ENCODE measurements at regions not wholly inside any gene's neighbourhood (a gene's known extent, or its start where the extent isn't known, plus 50 kb on each side); places are given as distances from the start of the nearest gene placed in this dataset.

GRCh38 chr12:75933101-75933500 lies 98.5 kb downstream of the PHLDA1 start:
- TF ChIP-seq, protein P1, sequence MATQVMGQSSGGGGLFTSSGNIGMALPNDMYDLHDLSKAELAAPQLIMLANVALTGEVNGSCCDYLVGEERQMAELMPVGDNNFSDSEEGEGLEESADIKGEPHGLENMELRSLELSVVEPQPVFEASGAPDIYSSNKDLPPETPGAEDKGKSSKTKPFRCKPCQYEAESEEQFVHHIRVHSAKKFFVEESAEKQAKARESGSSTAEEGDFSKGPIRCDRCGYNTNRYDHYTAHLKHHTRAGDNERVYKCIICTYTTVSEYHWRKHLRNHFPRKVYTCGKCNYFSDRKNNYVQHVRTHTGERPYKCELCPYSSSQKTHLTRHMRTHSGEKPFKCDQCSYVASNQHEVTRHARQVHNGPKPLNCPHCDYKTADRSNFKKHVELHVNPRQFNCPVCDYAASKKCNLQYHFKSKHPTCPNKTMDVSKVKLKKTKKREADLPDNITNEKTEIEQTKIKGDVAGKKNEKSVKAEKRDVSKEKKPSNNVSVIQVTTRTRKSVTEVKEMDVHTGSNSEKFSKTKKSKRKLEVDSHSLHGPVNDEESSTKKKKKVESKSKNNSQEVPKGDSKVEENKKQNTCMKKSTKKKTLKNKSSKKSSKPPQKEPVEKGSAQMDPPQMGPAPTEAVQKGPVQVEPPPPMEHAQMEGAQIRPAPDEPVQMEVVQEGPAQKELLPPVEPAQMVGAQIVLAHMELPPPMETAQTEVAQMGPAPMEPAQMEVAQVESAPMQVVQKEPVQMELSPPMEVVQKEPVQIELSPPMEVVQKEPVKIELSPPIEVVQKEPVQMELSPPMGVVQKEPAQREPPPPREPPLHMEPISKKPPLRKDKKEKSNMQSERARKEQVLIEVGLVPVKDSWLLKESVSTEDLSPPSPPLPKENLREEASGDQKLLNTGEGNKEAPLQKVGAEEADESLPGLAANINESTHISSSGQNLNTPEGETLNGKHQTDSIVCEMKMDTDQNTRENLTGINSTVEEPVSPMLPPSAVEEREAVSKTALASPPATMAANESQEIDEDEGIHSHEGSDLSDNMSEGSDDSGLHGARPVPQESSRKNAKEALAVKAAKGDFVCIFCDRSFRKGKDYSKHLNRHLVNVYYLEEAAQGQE (IDR thresholded peaks at IDR 0.05; ENCODE audit: borderline replicate concordance in 1 of 2, low read depth in 1 of 2, low read length in 2 of 2): no peak
- no peak for TF ChIP-seq FOXC1 (CRISPR knock-in tag; IDR thresholded peaks at IDR 0.05; ENCODE audit: borderline replicate concordance)
- TF ChIP-seq MAX (IDR thresholded peaks at IDR 0.05): no peak
- TF ChIP-seq SIN3A (IDR thresholded peaks at IDR 0.05; ENCODE audit: borderline replicate concordance, low read depth, low read length): no peak
- no peak for TF ChIP-seq ARNT (IDR thresholded peaks at IDR 0.05)
- no peak for TF ChIP-seq TEF (CRISPR knock-in tag; IDR thresholded peaks at IDR 0.05)
- TF ChIP-seq ZNF572 (CRISPR knock-in tag; IDR thresholded peaks at IDR 0.05): no peak
- TF ChIP-seq, protein P2, sequence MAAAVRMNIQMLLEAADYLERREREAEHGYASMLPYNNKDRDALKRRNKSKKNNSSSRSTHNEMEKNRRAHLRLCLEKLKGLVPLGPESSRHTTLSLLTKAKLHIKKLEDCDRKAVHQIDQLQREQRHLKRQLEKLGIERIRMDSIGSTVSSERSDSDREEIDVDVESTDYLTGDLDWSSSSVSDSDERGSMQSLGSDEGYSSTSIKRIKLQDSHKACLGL (CRISPR knock-in tag; IDR thresholded peaks at IDR 0.05): no peak
- TF ChIP-seq NFE2 (CRISPR knock-in tag; IDR thresholded peaks at IDR 0.05): no peak
- TF ChIP-seq AGO1 (IDR thresholded peaks at IDR 0.05; ENCODE audit: low read depth, low read length, poor library complexity, severe bottlenecking): no peak
- no peak for TF ChIP-seq ZNF263 (CRISPR knock-in tag; IDR thresholded peaks at IDR 0.05)
- TF ChIP-seq KLF13 (CRISPR knock-in tag; IDR thresholded peaks at IDR 0.05): no peak
- TF ChIP-seq ASH2L (IDR thresholded peaks at IDR 0.05; ENCODE audit: insufficient read length, low read depth, low read length): no peak
- TF ChIP-seq, protein P3, sequence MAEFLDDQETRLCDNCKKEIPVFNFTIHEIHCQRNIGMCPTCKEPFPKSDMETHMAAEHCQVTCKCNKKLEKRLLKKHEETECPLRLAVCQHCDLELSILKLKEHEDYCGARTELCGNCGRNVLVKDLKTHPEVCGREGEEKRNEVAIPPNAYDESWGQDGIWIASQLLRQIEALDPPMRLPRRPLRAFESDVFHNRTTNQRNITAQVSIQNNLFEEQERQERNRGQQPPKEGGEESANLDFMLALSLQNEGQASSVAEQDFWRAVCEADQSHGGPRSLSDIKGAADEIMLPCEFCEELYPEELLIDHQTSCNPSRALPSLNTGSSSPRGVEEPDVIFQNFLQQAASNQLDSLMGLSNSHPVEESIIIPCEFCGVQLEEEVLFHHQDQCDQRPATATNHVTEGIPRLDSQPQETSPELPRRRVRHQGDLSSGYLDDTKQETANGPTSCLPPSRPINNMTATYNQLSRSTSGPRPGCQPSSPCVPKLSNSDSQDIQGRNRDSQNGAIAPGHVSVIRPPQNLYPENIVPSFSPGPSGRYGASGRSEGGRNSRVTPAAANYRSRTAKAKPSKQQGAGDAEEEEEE (CRISPR knock-in tag; IDR thresholded peaks at IDR 0.05; ENCODE audit: borderline replicate concordance): no peak
